Stimulated activated CD4-positive, alpha-beta T cell treated with anti-CD3 and anti-CD28 coated beads, Interleukin-12 subunit alpha, Interleukin-12 subunit beta, amount 100 ng/mL, for 4 hours (primary cell): ENCODE measurements at regions not wholly inside any gene's neighbourhood (a gene's known extent, or its start where the extent isn't known, plus 50 kb on each side); places are given as distances from the start of the nearest gene placed in this dataset.

Source experiments
- DNase-seq: peaks from one replicate; pipeline ENCODE4 v3.0.0-alpha.2; 2020

DNA sequence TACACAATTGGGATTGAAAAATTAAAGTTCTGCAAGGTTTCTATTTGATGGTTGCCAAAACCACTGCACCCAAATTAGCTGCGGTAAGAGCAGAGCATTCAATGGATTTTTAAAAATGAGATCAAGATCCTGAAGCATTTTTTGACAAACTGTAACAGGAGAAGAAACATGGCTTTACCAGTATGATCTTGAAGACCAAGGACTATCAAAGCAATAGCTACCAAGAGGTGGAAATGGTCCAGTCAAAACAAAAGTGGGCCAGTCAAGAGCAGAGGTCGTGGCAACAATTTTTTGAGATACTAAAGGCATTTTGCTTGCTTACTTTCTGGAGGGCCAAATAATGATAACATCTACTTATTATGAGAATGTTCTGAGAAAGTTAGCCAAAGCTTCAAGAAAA is 186.8 kb downstream of the RDH14 start:
- no peak for DNase-seq

DNA sequence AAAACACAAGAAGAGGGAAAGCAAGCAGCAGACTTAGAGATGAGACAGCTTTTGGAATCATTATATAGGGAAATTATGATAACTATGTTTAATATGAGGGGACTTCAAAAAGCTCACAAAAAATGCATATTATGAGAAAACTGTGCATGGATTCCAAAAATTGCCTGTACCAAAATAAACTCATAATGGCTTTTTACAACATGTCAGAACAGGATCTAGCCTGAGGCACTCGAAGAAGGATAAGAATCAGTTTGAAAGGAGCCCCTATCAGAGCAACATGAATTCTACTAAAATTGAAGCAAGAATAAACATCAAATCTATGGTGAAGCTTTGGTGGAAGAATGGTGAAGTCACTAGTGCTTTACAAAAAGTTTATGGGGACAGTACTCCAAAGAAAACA is 187.4 kb downstream of the RDH14 start:
- DNase-seq: no peak

DNA sequence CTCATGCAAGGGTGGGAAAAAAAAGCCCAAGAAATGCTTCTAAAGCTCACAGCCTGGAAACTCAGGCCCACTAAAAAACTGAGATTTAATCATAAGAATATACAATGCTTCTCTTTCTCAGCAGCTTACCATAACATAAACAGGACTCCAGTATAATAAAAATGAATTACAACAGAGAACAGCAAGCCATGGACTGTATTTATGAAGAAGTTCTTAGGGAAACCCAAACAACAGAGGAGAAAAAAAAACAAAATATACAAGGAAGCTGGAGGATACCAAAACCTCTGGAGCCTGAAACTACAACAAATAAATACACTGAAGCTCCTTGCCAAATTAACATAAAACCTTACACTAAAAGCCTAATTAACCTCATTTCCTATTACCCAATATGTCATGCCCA is 187.8 kb downstream of the RDH14 start:
- no peak for DNase-seq

DNA sequence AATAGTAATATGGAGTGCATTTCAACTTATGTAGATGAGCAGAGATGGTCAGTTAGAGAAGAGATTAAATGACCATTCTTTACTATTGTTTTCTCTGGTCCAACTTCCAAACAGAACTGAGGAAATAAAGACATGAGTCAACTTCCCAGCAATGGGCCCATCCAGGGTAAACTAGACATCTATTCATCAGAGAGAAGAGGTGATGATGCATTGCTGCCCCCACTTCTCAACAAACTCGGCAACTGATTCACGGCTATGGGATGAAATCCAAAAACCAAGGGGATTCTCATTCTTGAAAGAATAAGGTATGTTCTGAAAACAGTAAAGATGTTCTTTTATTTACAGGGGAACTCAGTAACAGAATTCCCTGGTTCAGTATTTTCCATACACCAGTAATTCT is 190.7 kb downstream of the RDH14 start:
- no peak for DNase-seq

DNA sequence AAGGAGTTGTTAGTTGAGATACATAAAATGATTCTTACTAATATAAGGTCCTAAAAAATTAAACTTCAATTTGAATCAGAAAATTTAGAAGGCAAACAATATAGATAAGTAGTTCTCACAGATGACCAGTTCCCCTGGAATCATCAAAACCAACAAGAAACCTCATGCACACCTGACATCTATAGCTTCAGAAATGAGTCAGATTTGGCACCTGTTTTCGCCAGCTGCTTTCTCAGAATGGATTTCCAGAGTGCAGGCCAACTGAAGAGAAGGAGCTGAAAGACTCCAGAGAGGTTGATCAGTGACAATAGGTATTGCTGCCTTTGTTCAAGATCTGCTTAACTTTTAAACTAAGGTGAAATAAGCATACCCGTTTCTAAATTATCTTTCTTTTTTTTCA is 192.4 kb downstream of the RDH14 start:
- DNase-seq: no peak

- DNase-seq: no peak
These were observed 195.1 kb downstream of the RDH14 start for GRCh38 chr2:18365342-18365741.

GRCh38 chr2:18363348-18363747 is 197.1 kb downstream of the RDH14 start:
- no peak for DNase-seq

- DNase-seq: no peak
These were observed 197.8 kb downstream of the RDH14 start for GRCh38 chr2:18362696-18363095.

DNA sequence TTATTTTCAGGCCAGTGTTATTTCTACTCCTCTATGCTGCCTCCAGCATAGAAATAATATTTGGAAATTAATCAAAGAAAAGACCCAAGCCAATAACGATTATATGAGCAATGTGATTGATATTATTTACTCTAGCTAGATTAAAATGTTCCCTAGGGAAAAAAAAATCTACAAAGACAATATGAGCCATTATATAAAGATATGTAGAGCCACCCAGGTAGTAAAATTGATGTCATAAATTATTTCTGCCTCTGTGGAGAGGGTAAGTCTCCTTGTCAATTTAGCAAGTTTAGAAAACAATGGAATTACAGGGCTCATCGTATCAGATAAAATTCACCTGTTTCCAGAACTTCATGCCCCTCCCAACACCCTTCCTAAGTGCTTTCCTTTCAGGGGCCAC is 202.9 kb downstream of the RDH14 start:
- no peak for DNase-seq

DNA sequence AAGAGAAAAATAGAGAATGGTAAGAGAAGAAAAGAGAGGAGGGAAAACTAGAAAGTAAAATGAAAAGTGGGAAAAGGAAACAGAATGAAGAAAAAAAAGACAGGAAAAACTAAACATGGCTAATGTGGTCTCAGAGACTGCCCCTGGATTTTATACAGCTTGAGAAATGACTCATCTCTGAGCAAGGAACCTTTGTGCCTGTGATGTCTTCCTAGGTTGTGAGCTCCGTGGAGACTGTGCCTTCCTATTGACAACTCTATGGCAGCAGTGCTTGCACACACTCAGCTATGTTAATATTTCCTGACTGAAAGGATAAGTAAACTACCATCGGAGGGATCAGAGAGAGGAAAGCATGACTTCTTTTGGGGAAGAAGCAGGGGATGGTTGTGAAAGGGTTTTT is 203.8 kb downstream of the RDH14 start:
- no peak for DNase-seq

DNA sequence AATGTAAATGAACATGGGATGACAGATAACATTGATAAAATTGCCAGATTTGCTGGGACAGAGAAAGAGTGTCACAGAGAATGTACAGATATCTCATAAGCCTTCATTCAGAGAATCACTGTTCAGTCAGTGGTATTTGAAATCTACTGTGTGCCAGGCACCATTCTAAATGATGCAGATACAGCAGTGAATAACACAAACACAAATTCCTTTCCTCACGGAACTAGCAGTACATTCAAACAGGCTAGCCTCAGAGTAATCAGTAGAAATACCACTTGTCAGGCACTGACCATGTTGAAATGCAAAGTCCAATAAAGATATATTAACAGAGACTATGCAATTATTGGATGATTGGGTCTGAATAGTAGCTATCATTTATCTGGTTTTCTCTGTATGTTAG is 211.0 kb downstream of the RDH14 start:
- DNase-seq: no peak

DNA sequence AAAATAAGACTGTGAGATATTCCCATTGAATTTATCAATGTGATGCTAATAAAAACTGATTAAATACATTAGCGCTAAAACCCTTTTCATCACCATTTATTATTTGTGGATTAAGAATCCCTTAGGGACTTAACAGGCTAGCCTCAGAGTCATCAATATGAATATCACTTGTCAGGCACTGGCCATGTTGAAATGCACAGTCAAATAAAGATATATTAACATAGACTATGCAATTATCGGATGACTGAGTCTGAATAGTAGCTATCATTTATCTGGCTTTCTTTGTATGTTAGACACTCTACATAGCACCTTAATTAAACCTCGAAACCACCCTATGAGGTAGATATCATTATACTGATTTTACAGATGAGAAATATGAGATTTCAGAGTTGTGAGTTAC is 213.6 kb downstream of the RDH14 start:
- no peak for DNase-seq

- no peak for DNase-seq
These were observed 214.1 kb downstream of the RDH14 start for GRCh38 chr2:18346344-18346743.

DNA sequence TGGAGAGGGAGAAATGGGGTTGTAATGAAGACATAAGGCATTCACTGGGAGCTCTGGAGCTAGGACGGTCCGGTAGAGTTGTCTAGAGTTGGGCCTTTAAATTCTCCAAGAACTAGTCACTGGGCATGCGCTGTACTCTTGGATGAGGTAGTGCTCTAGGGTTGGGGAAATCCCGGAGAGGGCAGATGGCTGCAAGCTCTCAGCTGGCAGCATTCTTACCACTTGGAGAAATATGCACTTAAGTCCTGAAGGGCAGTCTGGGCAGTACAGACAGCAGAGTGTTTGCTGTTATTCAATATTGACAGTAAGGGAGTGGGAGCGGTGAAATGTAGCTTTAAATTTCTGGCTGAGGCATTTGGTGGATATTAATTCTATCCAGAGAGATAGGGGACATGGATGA is 214.6 kb downstream of the RDH14 start:
- DNase-seq: no peak

GRCh38 chr2:18342901-18343300 is 217.6 kb downstream of the RDH14 start:
- DNase-seq: no peak

GRCh38 chr2:18339326-18339725 is 221.1 kb downstream of the RDH14 start:
- DNase-seq: no peak

GRCh38 chr2:18336975-18337374 is 223.5 kb downstream of the RDH14 start:
- no peak for DNase-seq

DNA sequence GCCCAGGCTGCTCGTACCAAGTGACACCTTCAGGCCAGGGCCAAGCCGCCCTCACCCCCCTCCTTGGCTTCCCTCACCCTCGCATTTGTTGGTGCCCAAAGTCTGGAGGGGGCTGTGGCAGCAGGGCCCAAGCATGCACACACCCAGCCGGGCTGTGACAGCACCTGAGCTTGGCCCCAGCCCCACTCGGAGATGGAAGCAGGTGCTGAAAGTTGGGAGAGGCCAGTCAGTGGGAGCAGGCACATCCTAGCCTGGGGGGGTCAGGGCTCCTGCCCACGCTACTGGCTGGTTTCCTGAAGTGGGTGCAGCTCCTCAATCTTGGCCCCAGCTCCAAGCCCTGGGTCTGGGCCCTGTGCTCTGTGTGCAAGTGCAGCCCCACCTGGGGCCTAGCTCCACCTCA is 228.0 kb downstream of the RDH14 start:
- no peak for DNase-seq

DNA sequence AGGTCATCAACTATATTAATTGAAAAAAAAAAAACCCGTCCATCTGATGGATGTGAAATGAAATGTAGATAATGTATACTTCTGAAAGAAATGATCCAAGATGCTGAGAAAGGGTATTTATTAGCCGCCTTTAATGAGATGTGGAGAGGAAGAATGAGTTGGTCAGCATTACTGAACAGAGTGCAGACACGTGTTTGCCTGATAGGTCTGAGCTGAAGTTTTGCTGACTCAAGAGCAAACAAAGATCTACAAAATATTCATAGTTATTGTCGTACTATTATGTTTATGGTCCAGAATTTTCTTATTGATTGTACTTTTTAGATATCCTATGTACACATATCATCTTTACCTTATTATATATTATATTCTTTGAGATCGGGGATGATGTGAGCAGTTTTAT is 235.3 kb downstream of the RDH14 start:
- no peak for DNase-seq

GRCh38 chr2:18319987-18320386 is 240.5 kb downstream of the RDH14 start:
- DNase-seq: no peak

DNA sequence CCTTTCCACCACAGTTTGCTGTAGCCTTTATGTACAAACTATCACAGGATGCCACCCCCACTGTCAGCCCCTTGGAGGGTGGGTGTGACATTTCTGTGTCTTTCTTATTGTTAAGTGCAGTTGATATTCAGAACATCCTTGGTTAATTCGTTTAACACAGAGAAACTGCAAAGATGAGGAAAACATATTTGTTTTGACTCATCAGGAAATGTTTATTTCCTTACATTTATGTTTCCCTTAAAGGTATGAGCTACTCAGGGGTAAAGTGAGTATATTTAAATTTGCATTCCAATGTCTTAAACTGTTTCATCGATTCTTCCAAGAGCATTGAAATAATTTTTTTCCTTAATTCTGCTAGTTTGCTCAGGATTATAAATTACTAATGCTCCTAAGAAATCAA is 243.4 kb downstream of the RDH14 start:
- no peak for DNase-seq

GRCh38 chr2:18312818-18313217 is 247.6 kb downstream of the RDH14 start:
- no peak for DNase-seq

DNA sequence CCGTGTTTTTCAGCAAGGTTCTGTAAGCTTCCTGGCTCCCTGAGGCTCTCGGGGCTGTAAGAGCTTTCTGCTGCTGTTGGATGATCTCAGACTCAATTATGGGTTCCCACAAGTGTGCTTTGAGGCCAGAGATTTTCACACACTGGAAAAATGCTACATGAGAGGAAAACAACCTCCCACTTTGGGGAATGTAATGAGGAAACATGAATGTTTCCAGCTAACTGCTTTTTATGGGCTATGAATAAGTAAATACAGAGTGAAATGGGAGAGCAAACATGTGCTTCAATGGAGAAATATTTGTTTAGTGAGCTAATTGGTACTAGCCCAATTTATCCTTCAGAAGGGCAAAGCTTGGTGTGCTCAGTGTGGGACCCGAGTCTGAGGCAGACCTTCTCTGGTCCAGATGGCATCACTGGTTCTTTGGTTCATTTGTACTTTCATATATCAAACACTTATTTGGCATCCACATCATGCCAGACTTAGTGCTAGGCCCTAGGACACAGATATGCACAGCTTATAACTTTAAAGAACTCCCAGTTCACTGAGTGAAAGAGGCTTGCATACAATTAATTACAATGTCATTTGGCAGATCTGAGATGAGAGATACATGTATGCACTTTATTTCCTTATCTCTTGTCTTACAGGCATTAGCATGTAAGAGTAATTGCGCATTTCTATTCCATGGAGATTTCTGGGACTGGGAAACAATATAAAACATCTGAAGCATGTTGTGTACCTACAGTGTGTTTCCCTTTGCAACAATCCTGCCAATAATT is 248.8 kb downstream of the RDH14 start:
- DNase-seq: no peak

- no peak for DNase-seq
These were observed 250.8 kb downstream of the RDH14 start for GRCh38 chr2:18309627-18310026.

DNA sequence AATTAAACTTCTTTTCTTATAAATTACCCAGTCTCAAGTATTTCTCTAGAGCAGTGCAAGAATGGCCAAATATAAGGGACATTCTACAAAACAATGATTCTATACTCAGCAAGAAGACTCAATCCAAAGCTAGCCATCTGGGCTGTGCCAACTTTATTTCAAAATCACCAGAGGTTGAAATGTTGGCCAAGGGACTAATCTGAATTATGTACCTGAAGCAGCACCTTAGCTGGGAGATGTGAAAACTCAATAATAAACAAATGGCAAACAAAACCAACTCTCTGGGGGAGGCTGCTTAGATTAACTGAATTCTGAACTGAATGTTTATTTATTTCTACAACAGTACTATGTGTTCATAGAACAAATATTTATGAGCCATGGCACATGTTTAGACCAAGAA is 251.3 kb downstream of the RDH14 start:
- DNase-seq: no peak

DNA sequence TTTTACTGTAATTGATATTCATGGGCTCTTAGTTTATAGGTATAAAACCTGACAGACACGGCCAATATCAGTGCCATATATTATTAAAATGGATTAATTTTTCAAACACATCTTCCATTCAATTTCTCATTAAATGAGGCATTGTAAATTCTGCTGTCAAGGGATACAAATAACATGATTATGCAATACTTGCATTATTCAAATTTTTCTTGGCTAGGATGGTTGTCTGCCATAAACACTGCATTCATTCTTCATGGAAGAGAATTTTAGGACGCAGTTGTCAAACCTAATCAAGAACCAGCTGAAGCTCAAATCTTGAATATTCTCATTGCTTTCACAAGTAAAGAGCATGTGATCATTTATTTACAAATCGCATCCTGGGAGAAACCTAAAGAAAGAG is 255.6 kb downstream of the RDH14 start:
- no peak for DNase-seq
